ENCODE measurements at regions not wholly inside any gene's neighbourhood (a gene's known extent, or its start where the extent isn't known, plus 50 kb on each side); places are given as distances from the start of the nearest gene placed in this dataset.

DNA sequence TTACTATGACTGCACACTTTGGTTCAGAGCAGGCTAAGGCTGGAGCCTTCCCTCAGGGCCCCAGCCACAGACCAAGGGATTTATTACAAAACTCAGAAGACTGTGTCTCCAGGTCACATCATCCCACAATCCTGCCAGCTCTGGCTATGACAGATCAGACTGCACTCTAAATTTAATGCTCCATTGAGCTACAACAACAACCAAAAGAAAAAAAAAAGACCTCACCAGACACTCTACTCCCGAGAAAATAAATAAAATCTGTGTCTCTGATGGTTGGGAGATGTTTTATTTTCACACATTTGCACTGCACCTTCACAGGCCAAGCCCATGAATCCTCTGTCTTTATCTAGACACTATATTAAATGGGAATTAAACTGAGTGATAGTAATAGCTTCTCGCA, 50.8 kb upstream of the CTNNB1 start:
- no peak for TF ChIP-seq POLR2A (IDR thresholded peaks at IDR 0.05)
- TF ChIP-seq, protein P1, sequence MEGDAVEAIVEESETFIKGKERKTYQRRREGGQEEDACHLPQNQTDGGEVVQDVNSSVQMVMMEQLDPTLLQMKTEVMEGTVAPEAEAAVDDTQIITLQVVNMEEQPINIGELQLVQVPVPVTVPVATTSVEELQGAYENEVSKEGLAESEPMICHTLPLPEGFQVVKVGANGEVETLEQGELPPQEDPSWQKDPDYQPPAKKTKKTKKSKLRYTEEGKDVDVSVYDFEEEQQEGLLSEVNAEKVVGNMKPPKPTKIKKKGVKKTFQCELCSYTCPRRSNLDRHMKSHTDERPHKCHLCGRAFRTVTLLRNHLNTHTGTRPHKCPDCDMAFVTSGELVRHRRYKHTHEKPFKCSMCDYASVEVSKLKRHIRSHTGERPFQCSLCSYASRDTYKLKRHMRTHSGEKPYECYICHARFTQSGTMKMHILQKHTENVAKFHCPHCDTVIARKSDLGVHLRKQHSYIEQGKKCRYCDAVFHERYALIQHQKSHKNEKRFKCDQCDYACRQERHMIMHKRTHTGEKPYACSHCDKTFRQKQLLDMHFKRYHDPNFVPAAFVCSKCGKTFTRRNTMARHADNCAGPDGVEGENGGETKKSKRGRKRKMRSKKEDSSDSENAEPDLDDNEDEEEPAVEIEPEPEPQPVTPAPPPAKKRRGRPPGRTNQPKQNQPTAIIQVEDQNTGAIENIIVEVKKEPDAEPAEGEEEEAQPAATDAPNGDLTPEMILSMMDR (IDR thresholded peaks at IDR 0.05): no peak
- 72 to 88% methylated on average over 2 of the region's 2 CpGs for WGBS, 2 donors
- intact Hi-C loops (cut with DNase I; ENCODE audit: low total_unique reads): no loop called here
- H3K9me3 ChIP-seq: no peaks in the 10 kb centered on the region
- no peaks in the 10 kb centered on the region for H3K27me3 ChIP-seq
- no peak overlapping the region for H3K4me3 ChIP-seq
- H3K4me1 ChIP-seq: no peaks in the 10 kb centered on the region
- H3K36me3 ChIP-seq (ENCODE audit: low read depth, missing control alignments): no peaks in the 10 kb centered on the region
- no peak overlapping the region for H3K27ac ChIP-seq
- DNase-seq: no peak

DNA sequence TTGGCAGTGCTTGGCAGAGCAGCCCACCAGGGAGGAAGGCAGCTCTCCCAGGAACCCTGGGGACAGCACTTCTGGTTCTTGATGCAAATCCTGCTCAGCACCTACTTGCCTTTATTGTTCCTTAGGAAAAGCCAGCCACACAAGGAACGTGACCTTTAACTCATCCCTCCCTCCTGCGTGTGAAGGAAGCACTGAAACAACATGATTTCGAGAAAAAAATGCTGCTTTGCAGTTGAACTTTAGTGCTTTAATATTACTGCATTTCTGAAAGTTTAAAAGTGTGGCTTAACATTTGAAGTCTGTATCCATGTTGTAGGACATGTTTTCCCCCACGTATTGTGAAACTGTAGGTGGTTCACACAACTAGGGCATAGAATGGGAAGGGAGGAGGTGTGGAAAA, 50.4 kb upstream of the CTNNB1 start:
- intact Hi-C loops (cut with DNase I; ENCODE audit: low total_unique reads): no loop called here
- no peak for DNase-seq
- Histone ChIP-seq H3K36me3 (ENCODE audit: low read depth, missing control alignments) (no peaks in the 10 kb centered on the region), H3K4me1 (no peaks in the 10 kb centered on the region), H3K27me3 (no peaks in the 10 kb centered on the region), H3K27ac (no peak overlapping the region), H3K9me3 (no peaks in the 10 kb centered on the region), H3K4me3 (no peak overlapping the region)
- TF ChIP-seq POLR2A (IDR thresholded peaks at IDR 0.05): no peak
- TF ChIP-seq, protein P1 (IDR thresholded peaks at IDR 0.05): no peak
- WGBS, 2 donors: 70 to 73% methylated on average over 4 of the region's 4 CpGs

Small RNAs in the stretch of these regions (small RNA-seq; reads per million reads assigned to genes)
- gene AC099560.2: 0 reads per million in 2 donors
- gene HMGN2P24: 0 reads per million in 2 donors

All from testis (tissue), 2 donors.